HepG2 (cell line): ENCODE measurements at regions not wholly inside any gene's neighbourhood (a gene's known extent, or its start where the extent isn't known, plus 50 kb on each side); places are given as distances from the start of the nearest gene placed in this dataset.

Experiments
- ATAC-seq: fragments of 200-7000 bp; cut with Tn5 transposase; 3 replicates; pipeline ENCODE4 v1.9.1; 2020; ENCODE audit warnings: mild to moderate bottlenecking, moderate library complexity
- BruUV-seq: library from RNA; stranded (reverse); fragments of 400-500 nt; replicated peaks from 2 replicates; lab custom pipeline; 2021; lab: Mats Ljungman, UMichigan
- CTCF ChIA-PET: fragments of 300-600 bp; formaldehyde crosslinking; extraction: SDS; loops from one replicate; lab custom pipeline; 2021; ENCODE audit warnings: low total read pairs, inconsistent platforms, low intra/inter-chr PET ratio; lab: Yijun Ruan, JAX
- POLR2A ChIA-PET: fragments of 350-600 bp; sonication (Branson Sonifier 250); formaldehyde crosslinking; loops from one replicate; lab custom pipeline; 2020; ENCODE audit warnings: antibody characterized with exemption, inconsistent platforms; lab: Yijun Ruan, JAX
- DNase-seq: peaks from one replicate; pipeline ENCODE4 v3.0.0-alpha.2; 2015; ENCODE audit warnings: low spot score
- FAIRE-seq: peaks from 3 replicates; lab custom pipeline; 2011; peaks lifted over from hg19 to GRCh38; lab: Jason Lieb, UNC
- H2AFZ ChIP-seq: one replicate; pipeline ENCODE4 v1.6.1; 2011; ENCODE audit warnings: low read length, inconsistent platforms
- H3K27ac ChIP-seq: fragments of 300-600 bp; 3 replicates; pipeline ENCODE4 v1.8.0; 2011; ENCODE audit warnings: mixed run types, mild to moderate bottlenecking, mixed read lengths, low read length, inconsistent platforms; ENCODE audit not compliant: insufficient read depth; ENCODE audit errors: extremely low read length
- H3K27me3 ChIP-seq, 2 experiments: fragments of 200-600 bp in 1 of 2; 2 replicates in 1 of 2; 3 replicates in 1 of 2; pipeline versions ENCODE4 v1.6.0 to v1.8.0; 2011; ENCODE audit warnings: low read length in 2 of 2, mild to moderate bottlenecking in 2 of 2, moderate library complexity in 2 of 2, inconsistent platforms in 1 of 2; ENCODE audit not compliant: insufficient read depth in 2 of 2, control insufficient read depth in 1 of 2
- H3K36me3 ChIP-seq, 2 experiments: fragments of 200-600 bp in 1 of 2; replicated peaks in 1 of 2; 2 replicates in 1 of 2; 3 replicates in 1 of 2; pipeline versions ENCODE4 v1.5.1 to v1.8.0; 2011; ENCODE audit warnings: low read length in 2 of 2, inconsistent platforms in 1 of 2; ENCODE audit not compliant: insufficient read depth in 2 of 2, control insufficient read depth in 1 of 2
- H3K4me1 ChIP-seq: 2 replicates; pipeline ENCODE4 v1.5.1; 2012; ENCODE audit warnings: low read length, inconsistent platforms; ENCODE audit not compliant: insufficient read depth
- H3K4me2 ChIP-seq: 2 replicates; pipeline ENCODE4 v1.6.0; 2011; ENCODE audit warnings: low read depth, low read length, inconsistent platforms
- H3K4me3 ChIP-seq, 3 experiments: fragments of 200-600 bp in 1 of 3; sonication (generic), shearing (Covaris generic) in 1 of 3; replicated peaks in 1 of 3; 2 replicates each; pipeline ENCODE4 v1.5.1; 2011 to 2016; ENCODE audit warnings: low read length in 3 of 3, inconsistent platforms in 2 of 3, low read depth in 2 of 3, mild to moderate bottlenecking in 2 of 3, control low read depth in 1 of 3, mixed read lengths in 1 of 3; ENCODE audit not compliant: insufficient read depth in 1 of 3
- H3K79me2 ChIP-seq: one replicate; pipeline ENCODE4 v1.6.1; 2011; ENCODE audit warnings: low read length, inconsistent platforms; ENCODE audit not compliant: insufficient read depth
- H3K9ac ChIP-seq: 2 replicates; pipeline ENCODE4 v1.6.0; 2011; ENCODE audit warnings: mild to moderate bottlenecking, low read depth, low read length, inconsistent platforms; ENCODE audit not compliant: insufficient read depth
- H3K9me3 ChIP-seq: 2 replicates; pipeline ENCODE4 v1.5.1; 2012; ENCODE audit warnings: mild to moderate bottlenecking, low read length
- H4K20me1 ChIP-seq: 2 replicates; pipeline ENCODE4 v1.6.0; 2011; ENCODE audit warnings: inconsistent platforms, mild to moderate bottlenecking, low read length, moderate library complexity; ENCODE audit not compliant: insufficient read depth
- DNMT1 ChIP-seq: sonication (generic); formaldehyde crosslinking; IDR thresholded peaks from 2 replicates; pipeline ENCODE4 v1.5.1; 2020; ENCODE audit warnings: mild to moderate bottlenecking, missing genetic modification reagents
- IKZF4 ChIP-seq: sonication (generic); formaldehyde crosslinking; IDR thresholded peaks from 2 replicates; pipeline ENCODE4 v1.5.1; 2020; ENCODE audit warnings: borderline replicate concordance, mild to moderate bottlenecking, low read depth, missing genetic modification reagents; ENCODE audit errors: not compliant biosample characterization
- RBM22 ChIP-seq: fragments of 200-400 bp; formaldehyde crosslinking; optimal IDR thresholded peaks from 2 replicates; pipeline ENCODE3; 2017; ENCODE audit warnings: mild to moderate bottlenecking, low read length, moderate library complexity
- RFXANK ChIP-seq: IDR thresholded peaks from 2 replicates; pipeline ENCODE4 v1.6.1; 2016
- TBX2 ChIP-seq: sonication (generic); formaldehyde crosslinking; IDR thresholded peaks from 2 replicates; pipeline ENCODE4 v1.5.0; 2020; ENCODE audit warnings: missing genetic modification reagents, mild to moderate bottlenecking, borderline replicate concordance
- TEAD2 ChIP-seq: sonication (generic); formaldehyde crosslinking; IDR thresholded peaks from 2 replicates; pipeline ENCODE4 v1.9.0; 2021; ENCODE audit warnings: missing genetic modification reagents
- YEATS4 ChIP-seq: sonication (generic); formaldehyde crosslinking; IDR thresholded peaks from 2 replicates; pipeline ENCODE4 v1.4.0; 2020; ENCODE audit warnings: missing genetic modification reagents, borderline replicate concordance
- ZBTB7B ChIP-seq: sonication (generic); formaldehyde crosslinking; IDR thresholded peaks from 2 replicates; pipeline ENCODE4 v1.4.0; 2020; ENCODE audit warnings: missing genetic modification reagents
- ZKSCAN5 ChIP-seq: sonication (generic); formaldehyde crosslinking; IDR thresholded peaks from 2 replicates; pipeline ENCODE4 v1.5.1; 2020; ENCODE audit warnings: mild to moderate bottlenecking, missing genetic modification reagents
- ZNF10 ChIP-seq: sonication (generic); formaldehyde crosslinking; IDR thresholded peaks from 2 replicates; pipeline ENCODE4 v1.4.0; 2020; ENCODE audit warnings: mild to moderate bottlenecking, low read depth, missing genetic modification reagents, borderline replicate concordance
- ZNF337 ChIP-seq: sonication (generic); formaldehyde crosslinking; IDR thresholded peaks from 2 replicates; pipeline ENCODE4 v1.5.1; 2020; ENCODE audit warnings: missing genetic modification reagents, low read depth, mild to moderate bottlenecking, borderline replicate concordance
- ZNF33A ChIP-seq: sonication (generic); formaldehyde crosslinking; IDR thresholded peaks from 2 replicates; pipeline ENCODE4 v1.5.1; 2020; ENCODE audit warnings: missing genetic modification reagents, mild to moderate bottlenecking, moderate library complexity, borderline replicate concordance
- ZNF850 ChIP-seq: sonication (generic); formaldehyde crosslinking; conservative IDR thresholded peaks from 2 replicates; pipeline ENCODE4 v1.9.0; 2021; ENCODE audit warnings: mild to moderate bottlenecking, missing genetic modification reagents
- WGBS: methylation state at CpG from one replicate; pipeline ENCODE4 v1.1.6; 2017; ENCODE audit warnings: low lambda C conversion rate; 5-methylcytosine and 5-hydroxymethylcytosine counted together
- in situ Hi-C: cut with HindIII; loops from 2 replicates; pipeline ENCODE4 v1.10.0; 2017; ENCODE audit warnings: low pct_unique_long_range_greater_than_20kb; ENCODE audit not compliant: extremely low pct_ligation_motif_present
- intact Hi-C: fragments of 100-400 bp; cut with micrococcal nuclease; formaldehyde crosslinking; loops from one replicate; pipeline ENCODE4 v1.10.0; 2022; ENCODE audit not compliant: unreplicated experiment

DNA sequence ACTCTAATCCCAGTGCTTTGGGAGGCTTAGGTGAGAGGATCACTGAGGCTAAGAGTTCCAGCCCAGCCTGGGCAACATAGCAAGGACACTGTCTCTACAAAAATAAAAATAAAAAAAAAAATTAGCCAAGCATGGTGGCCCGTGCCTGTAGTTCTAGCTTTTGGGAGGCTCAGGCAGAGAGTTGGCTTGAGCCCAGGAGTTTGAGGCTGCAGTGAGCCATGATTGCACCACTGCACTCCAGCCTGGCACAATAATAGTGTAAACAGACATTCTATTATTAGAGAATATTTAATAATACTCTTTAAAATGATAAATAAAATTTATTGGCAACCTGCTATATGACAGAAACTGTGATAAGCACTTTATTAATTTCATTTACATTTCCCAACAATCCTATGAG, 908.9 kb downstream of the TUSC7 start:
- H3K27me3 ChIP-seq = no peaks in the 10 kb centered on the region
- intact Hi-C loops = no loop called here
- 0% methylated on average over 1 of the region's 1 CpG for WGBS
- in situ Hi-C loops = no loop called here
- no peak overlapping the region for H3K4me2 ChIP-seq
- CTCF ChIA-PET = no interaction called here
- H4K20me1 ChIP-seq = no peaks in the 10 kb centered on the region
- no peak for TF ChIP-seq ZNF33A
- TF ChIP-seq, all 625 proteins: peak for 0
- H3K36me3 ChIP-seq = no peaks in the 10 kb centered on the region
- no TSS peak for BruUV-seq
- no peak overlapping the region for H3K9ac ChIP-seq
- no peak for ATAC-seq
- FAIRE-seq = no peak
- H3K79me2 ChIP-seq = no peaks in the 10 kb centered on the region
- H3K27ac ChIP-seq = no peak overlapping the region
- no peak for DNase-seq
- H3K4me3 ChIP-seq = no peak overlapping the region
- no peak overlapping the region for H2AFZ ChIP-seq
- POLR2A ChIA-PET = no interaction called here
- no peaks in the 10 kb centered on the region for H3K4me1 ChIP-seq
- no peaks in the 10 kb centered on the region for H3K9me3 ChIP-seq

DNA sequence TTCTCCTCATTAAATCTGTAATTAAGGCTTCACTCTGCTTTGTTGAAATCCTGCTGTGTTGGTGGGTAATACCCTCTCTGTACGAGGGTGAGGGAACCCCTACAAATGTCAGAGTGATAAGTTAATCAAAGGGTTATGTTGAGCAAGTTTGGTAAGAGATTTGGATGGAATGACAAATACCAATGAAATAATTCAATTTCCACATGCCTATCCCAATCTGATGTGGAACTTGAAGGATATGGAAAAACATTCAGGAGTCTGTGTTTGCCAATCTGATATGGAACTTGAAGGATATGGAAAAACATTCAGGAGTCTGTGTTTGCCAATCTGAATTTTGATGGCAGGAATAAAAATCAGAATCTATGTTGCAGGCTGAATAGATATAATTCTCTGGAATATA, 910.2 kb downstream of the TUSC7 start:
- BruUV-seq = no TSS peak
- no peaks in the 10 kb centered on the region for H3K27me3 ChIP-seq
- DNase-seq = no peak
- POLR2A ChIA-PET = no interaction called here
- no peak overlapping the region for H2AFZ ChIP-seq
- CTCF ChIA-PET = no interaction called here
- intact Hi-C loops (no loop called here), in situ Hi-C loops (no loop called here)
- no peaks in the 10 kb centered on the region for H3K79me2 ChIP-seq
- no peak overlapping the region for H3K9ac ChIP-seq
- no peak overlapping the region for H3K4me3 ChIP-seq
- no peak overlapping the region for H3K27ac ChIP-seq
- H3K9me3 ChIP-seq = no peaks in the 10 kb centered on the region
- 0% methylated on average over 1 of the region's 1 CpG for WGBS
- no peaks in the 10 kb centered on the region for H3K4me1 ChIP-seq
- no peak overlapping the region for H3K4me2 ChIP-seq
- ATAC-seq = no peak
- FAIRE-seq = no peak
- no peaks in the 10 kb centered on the region for H4K20me1 ChIP-seq
- no peaks in the 10 kb centered on the region for H3K36me3 ChIP-seq
- no peak for TF ChIP-seq TEAD2 (CRISPR knock-in tag)
- TF ChIP-seq ZNF10 (CRISPR knock-in tag) = no peak
- TF ChIP-seq TBX2 = no peak
- no peak for TF ChIP-seq YEATS4 (CRISPR knock-in tag)
- no peak for TF ChIP-seq IKZF4
- no peak for TF ChIP-seq DNMT1 (CRISPR knock-in tag)
- TF ChIP-seq ZNF337 = no peak
- no peak for TF ChIP-seq RFXANK (CRISPR knock-in tag)
- TF ChIP-seq ZKSCAN5 (CRISPR knock-in tag) = no peak
- no peak for TF ChIP-seq RBM22
- no peak for TF ChIP-seq ZBTB7B
- TF ChIP-seq ZNF850 = no peak
